GM12864 (cell line): ENCODE measurements at regions not wholly inside any gene's neighbourhood (a gene's known extent, or its start where the extent isn't known, plus 50 kb on each side); places are given as distances from the start of the nearest gene placed in this dataset.

Experiments
- DNase-seq: peaks from one replicate; pipeline ENCODE4 v3.0.0-alpha.2; 2011; ENCODE audit warnings: low read depth
- H3K4me3 ChIP-seq: 2 replicates; pipeline ENCODE4 v1.5.1; 2011; ENCODE audit warnings: mild to moderate bottlenecking, low read depth, low read length, control low read depth
- CTCF ChIP-seq: IDR thresholded peaks from 2 replicates; pipeline ENCODE4 v1.5.1; 2011; ENCODE audit warnings: low read depth, mild to moderate bottlenecking, moderate library complexity, low read length, control low read depth, inconsistent platforms; ENCODE audit errors: missing control alignments

GRCh38 chr12:118590406-118591150 lies 214.2 kb downstream of the SUDS3 start:
- TF ChIP-seq CTCF, result no peak
- DNase-seq, result no peak

GRCh38 chr12:118603610-118604361 lies 227.4 kb downstream of the SUDS3 start:
- TF ChIP-seq CTCF, result no peak
- no peak for DNase-seq

More at GRCh38 chr12:118590406-118591150, 214.2 kb downstream of the SUDS3 start:
- no peak overlapping the region for H3K4me3 ChIP-seq

GRCh38 chr12:118606690-118607089 lies 230.3 kb downstream of the SUDS3 start:
- H3K4me3 ChIP-seq, result no peak overlapping the region
- no peak for TF ChIP-seq CTCF
- no peak for DNase-seq

More at GRCh38 chr12:118603610-118604361, 227.4 kb downstream of the SUDS3 start:
- no peak overlapping the region for H3K4me3 ChIP-seq

GRCh38 chr12:118607831-118608230 lies 231.5 kb downstream of the SUDS3 start:
- DNase-seq, result no peak
- no peak overlapping the region for H3K4me3 ChIP-seq
- TF ChIP-seq CTCF, result no peak

- TF ChIP-seq CTCF, result no peak
- no peak overlapping the region for H3K4me3 ChIP-seq
- no peak for DNase-seq
These were observed 232.5 kb downstream of the SUDS3 start for GRCh38 chr12:118608770-118609344.

- H3K4me3 ChIP-seq, result no peak overlapping the region
- no peak for TF ChIP-seq CTCF
- no peak for DNase-seq
These were observed 234.9 kb downstream of the SUDS3 start for GRCh38 chr12:118611295-118611694.
